Thyroid gland (tissue), 4 donors: ENCODE measurements at regions not wholly inside any gene's neighbourhood (a gene's known extent, or its start where the extent isn't known, plus 50 kb on each side); places are given as distances from the start of the nearest gene placed in this dataset.

Experiments
- CTCF ChIP-seq, 6 experiments: fragments of 200-600 bp in 3 of 6; fragments of 450-650 bp in 3 of 6; sonication (generic) in 3 of 6; IDR thresholded peaks; one replicate each; pipeline ENCODE4 v1.5.1; 2016 to 2019; ENCODE audit warnings: antibody characterized with exemption in 6 of 6, mild to moderate bottlenecking in 2 of 6, inconsistent platforms in 1 of 6, moderate library complexity in 1 of 6
- POLR2A ChIP-seq, 2 donors: fragments of 450-650 bp; IDR thresholded peaks; one replicate each; pipeline ENCODE4 v1.6.1; 2017; ENCODE audit warnings: antibody characterized with exemption in 2 of 2, mild to moderate bottlenecking in 2 of 2, moderate library complexity in 1 of 2

- TF ChIP-seq CTCF (IDR thresholded peaks at IDR 0.05) (no peak), POLR2A (IDR thresholded peaks at IDR 0.05) (no peak)
Measured at GRCh38 chr6:126107475-126108166, 121.3 kb downstream of the TRMT11 start.
